ENCODE measurements at regions not wholly inside any gene's neighbourhood (a gene's known extent, or its start where the extent isn't known, plus 50 kb on each side); places are given as distances from the start of the nearest gene placed in this dataset.

- no peaks in the 10 kb centered on the region for H3F3A ChIP-seq (ENCODE audit: insufficient read depth, low read depth)
- ChIA-PET CTCF (no interaction called here), POLR2A (ENCODE audit: unreplicated experiment) (no interaction called here)
- no peaks in the 10 kb centered on the region for H3K27me3 ChIP-seq (ENCODE audit: insufficient read depth, low read depth)
- H3K27ac ChIP-seq = no peak overlapping the region
- H3K36me3 ChIP-seq (ENCODE audit: low read depth) = no peaks in the 10 kb centered on the region
- H3K4me3 ChIP-seq = no peak overlapping the region
- no peaks in the 10 kb centered on the region; the same call in 1 of the 2 replicates for H4K20me1 ChIP-seq (ENCODE audit: insufficient read depth)
- no peak for DNase-seq
- no peak for TF ChIP-seq EZH2 (IDR thresholded peaks at IDR 0.05; ENCODE audit: low read depth)
- no peak for TF ChIP-seq CTCF (conservative IDR thresholded peaks at IDR 0.05)
- no peaks in the 10 kb centered on the region for H3K4me1 ChIP-seq (replicated peaks; ENCODE audit: insufficient read depth)
- no peaks in the 10 kb centered on the region for H3K9me2 ChIP-seq (ENCODE audit: insufficient read depth)
- no peaks in the 10 kb centered on the region for H3K79me2 ChIP-seq (ENCODE audit: low read depth)
- BruUV-seq (replicated peaks) = no TSS peak
- H3K4me2 ChIP-seq = no peak overlapping the region
- H3K9me3 ChIP-seq (ENCODE audit: insufficient read depth, low read depth) = no peaks in the 10 kb centered on the region
- intact Hi-C loops (cut with micrococcal nuclease; ENCODE audit: unreplicated experiment) = no loop called here
- H2AFZ ChIP-seq = no peak overlapping the region
These were observed 168.6 kb downstream of the CTTN start for GRCh38 chr11:70566768-70567530.

- ChIA-PET POLR2A (ENCODE audit: unreplicated experiment) (no interaction called here), CTCF (interaction anchor here (0.6 to 1.0 kb wide), 2 partner anchors 13 to 86 kb away, joined by 3 to 9 read pairs; no protein-coding TSS in a partner anchor)
- DNase-seq = no peak
- BruUV-seq (replicated peaks) = no TSS peak
- no peak overlapping the region for H2AFZ ChIP-seq
- TF ChIP-seq CTCF (conservative IDR thresholded peaks at IDR 0.05) (no peak), EZH2 (IDR thresholded peaks at IDR 0.05; ENCODE audit: low read depth) (no peak)
- H3K4me2 ChIP-seq = peak overlapping the region; percentile 66
- no peaks in the 10 kb centered on the region for H3K4me1 ChIP-seq (replicated peaks; ENCODE audit: insufficient read depth)
- no peaks in the 10 kb centered on the region for H3K27me3 ChIP-seq (ENCODE audit: insufficient read depth, low read depth)
- H3K79me2 ChIP-seq (ENCODE audit: low read depth) = no peaks in the 10 kb centered on the region
- H3K36me3 ChIP-seq (ENCODE audit: low read depth) = no peaks in the 10 kb centered on the region
- H4K20me1 ChIP-seq (ENCODE audit: insufficient read depth) = no peaks in the 10 kb centered on the region; the same call in 1 of the 2 replicates
- H3K9me2 ChIP-seq (ENCODE audit: insufficient read depth) = no peaks in the 10 kb centered on the region
- peak overlapping the region; percentile 40; the same call in 1 of the 2 replicates for H3K4me3 ChIP-seq
- H3F3A ChIP-seq (ENCODE audit: insufficient read depth, low read depth) = no peaks in the 10 kb centered on the region
- intact Hi-C loops (cut with micrococcal nuclease; ENCODE audit: unreplicated experiment) = no loop called here
- H3K27ac ChIP-seq = no peak overlapping the region
- H3K9me3 ChIP-seq (ENCODE audit: insufficient read depth, low read depth) = no peaks in the 10 kb centered on the region
These were observed 169.3 kb downstream of the CTTN start for GRCh38 chr11:70567680-70568034.

- H3K36me3 ChIP-seq (ENCODE audit: low read depth) = no peaks in the 10 kb centered on the region
- no peak for TF ChIP-seq CTCF (conservative IDR thresholded peaks at IDR 0.05)
- no peak for TF ChIP-seq EZH2 (IDR thresholded peaks at IDR 0.05; ENCODE audit: low read depth)
- H3K9me2 ChIP-seq (ENCODE audit: insufficient read depth) = no peaks in the 10 kb centered on the region
- H3K4me3 ChIP-seq = peak overlapping the region; percentile 40; the same call in 1 of the 2 replicates
- ChIA-PET CTCF (interaction anchor here (0.6 to 1.0 kb wide), 3 partner anchors 13 to 86 kb away, joined by 3 to 9 read pairs (median 4); no protein-coding TSS in a partner anchor), POLR2A (ENCODE audit: unreplicated experiment) (interaction anchor here (0.6 kb wide), 1 partner anchor 61 kb away, joined by 9 read pairs; no protein-coding TSS in a partner anchor)
- H3K79me2 ChIP-seq (ENCODE audit: low read depth) = no peaks in the 10 kb centered on the region
- no peaks in the 10 kb centered on the region for H3K9me3 ChIP-seq (ENCODE audit: insufficient read depth, low read depth)
- peak overlapping the region; percentile 49; the same call in 1 of the 2 replicates for H2AFZ ChIP-seq
- no TSS peak for BruUV-seq (replicated peaks)
- peak overlapping the region; percentile 66 for H3K4me2 ChIP-seq
- H3K27ac ChIP-seq = no peak overlapping the region
- H4K20me1 ChIP-seq (ENCODE audit: insufficient read depth) = no peaks in the 10 kb centered on the region; the same call in 1 of the 2 replicates
- no peaks in the 10 kb centered on the region for H3K27me3 ChIP-seq (ENCODE audit: insufficient read depth, low read depth)
- DNase-seq = peak; percentile 45 to 47
- H3F3A ChIP-seq (ENCODE audit: insufficient read depth, low read depth) = no peaks in the 10 kb centered on the region
- intact Hi-C loops (cut with micrococcal nuclease; ENCODE audit: unreplicated experiment) = no loop called here
- no peaks in the 10 kb centered on the region for H3K4me1 ChIP-seq (replicated peaks; ENCODE audit: insufficient read depth)
These were observed 169.9 kb downstream of the CTTN start for GRCh38 chr11:70568035-70568813.
